HG02763 (cell line): ENCODE measurements at regions not wholly inside any gene's neighbourhood (a gene's known extent, or its start where the extent isn't known, plus 50 kb on each side); places are given as distances from the start of the nearest gene placed in this dataset.
A peak's percentile ranks its signal among the peaks of the same experiment; 100 is the strongest.
"Not testable (repeated sequence)": the region's sequence is repeated elsewhere in the genome, so short reads cannot be mapped to it uniquely, and the experiment has no call there.

ENCODE experiments used
- ATAC-seq: cut with Tn5 transposase; IDR thresholded peaks from one replicate; pipeline ENCODE4 v1.9.1; 2021; ENCODE audit warnings: mild to moderate bottlenecking, moderate library complexity; ENCODE audit not compliant: unreplicated experiment

DNA sequence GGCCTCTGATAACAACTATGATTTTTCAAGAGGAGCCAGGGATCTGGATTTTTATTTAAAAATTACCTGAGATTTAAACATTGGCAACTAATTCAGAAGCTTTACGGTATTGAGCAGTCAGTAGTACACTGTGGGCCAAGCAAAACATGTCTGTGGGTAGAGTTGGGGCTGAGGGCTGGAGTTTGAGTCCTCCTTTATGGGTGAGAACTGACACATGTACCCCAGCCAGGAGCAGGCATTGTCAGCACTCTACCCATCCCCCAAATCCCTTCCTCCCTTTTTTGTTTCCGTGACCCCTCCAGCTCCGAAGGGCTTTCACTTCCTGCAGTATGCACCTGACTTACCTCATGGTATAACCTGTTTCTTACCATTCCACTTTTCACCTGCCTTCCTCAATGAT lies 131.4 kb downstream of the SNX5 start:
- no peak for ATAC-seq

DNA sequence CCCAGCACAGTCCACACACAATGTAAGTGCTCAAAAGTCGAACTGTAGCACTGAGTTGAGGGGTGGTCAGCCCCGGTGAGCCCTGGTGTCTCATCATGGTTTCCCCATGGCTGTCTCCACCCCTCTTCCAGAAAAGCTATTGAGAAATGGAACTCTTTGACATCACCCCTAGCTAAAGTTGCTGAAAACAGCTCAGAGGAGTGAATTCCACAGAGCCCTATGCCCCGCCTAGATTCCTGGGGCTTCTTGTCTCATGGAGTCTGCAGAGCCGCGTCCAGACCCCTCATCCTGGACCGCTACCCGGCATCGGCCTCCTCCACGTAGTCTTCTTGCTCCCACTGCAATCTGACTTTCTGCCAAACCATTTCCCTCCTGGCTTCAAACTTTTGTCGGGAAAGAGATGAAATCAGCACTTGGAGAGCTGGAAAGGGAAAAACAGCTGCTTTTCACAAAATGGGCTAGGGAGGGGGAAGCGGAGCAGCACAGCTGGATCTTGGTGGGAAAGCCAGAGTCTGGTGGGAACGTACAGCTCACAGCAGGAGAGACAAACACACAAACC lies 132.2 kb downstream of the SNX5 start:
- ATAC-seq, result no peak

DNA sequence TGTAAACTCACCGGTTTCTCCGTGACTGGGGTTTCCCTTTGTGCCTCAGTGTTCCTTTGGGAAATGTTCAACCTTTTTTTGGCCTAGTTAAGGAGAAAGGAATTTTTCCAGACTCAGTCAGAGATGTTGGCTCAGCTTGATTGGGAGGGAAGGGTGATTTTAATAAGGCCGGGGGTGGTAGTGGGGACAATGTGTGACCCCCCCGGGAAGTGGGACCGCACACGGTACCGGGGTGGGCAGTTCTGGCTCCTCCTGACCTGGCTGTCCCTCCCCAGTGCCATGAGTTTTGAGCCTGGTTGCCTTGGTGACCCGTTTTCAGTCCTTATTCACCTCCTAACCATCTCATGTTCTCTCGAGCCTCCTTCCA lies 132.7 kb downstream of the SNX5 start:
- no peak for ATAC-seq

DNA sequence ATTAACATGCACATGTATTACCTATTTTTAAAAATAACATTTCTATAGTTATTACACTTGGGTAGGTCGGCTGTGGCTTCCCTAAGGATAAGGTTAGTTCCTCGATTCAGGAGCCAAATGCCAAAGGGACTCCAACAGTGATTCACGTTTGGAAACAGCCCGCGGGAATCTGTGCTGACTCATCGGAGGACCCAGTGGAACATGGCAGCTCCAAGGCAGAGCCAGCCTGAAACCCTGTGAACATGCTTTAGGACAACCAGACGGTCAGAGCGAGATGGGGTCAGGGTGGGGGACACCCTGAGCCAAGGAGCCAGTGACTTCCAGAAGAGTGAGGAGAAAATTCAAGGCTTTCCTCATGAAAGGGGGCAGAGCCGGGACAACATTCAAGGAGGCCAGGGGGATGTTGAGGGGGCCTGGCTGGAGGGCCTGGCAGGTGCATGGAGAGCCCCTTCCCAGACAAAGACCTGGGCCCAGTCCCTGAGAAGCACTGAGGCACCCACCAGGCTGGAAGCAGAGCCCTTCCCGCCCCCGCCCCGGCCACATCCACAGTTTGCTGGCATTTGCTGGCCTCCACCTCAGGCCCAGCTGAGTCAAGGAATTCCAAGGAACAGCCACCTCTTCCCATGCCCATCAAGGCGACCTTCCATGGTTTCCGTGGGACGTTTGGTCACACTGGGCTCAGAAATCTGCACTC lies 133.2 kb downstream of the SNX5 start:
- no peak for ATAC-seq

DNA sequence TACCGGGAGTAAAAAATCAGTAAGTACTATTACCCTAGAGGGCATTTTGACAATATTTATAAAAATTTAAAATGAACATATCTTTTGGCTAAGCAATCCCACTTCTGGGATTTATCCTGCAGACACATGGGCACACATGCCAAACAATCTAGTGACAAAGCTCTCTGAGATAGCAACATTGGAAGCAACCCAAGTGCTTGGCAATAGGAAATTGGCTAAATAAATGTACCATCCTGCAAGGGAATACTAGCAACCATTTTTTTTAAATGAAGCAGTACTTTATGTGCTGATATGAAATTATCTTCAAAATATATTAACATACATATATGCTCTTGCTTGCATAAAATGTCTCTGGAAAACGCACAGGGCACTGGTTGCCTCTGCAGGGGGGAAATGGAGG lies 133.8 kb downstream of the SNX5 start:
- no peak for ATAC-seq

DNA sequence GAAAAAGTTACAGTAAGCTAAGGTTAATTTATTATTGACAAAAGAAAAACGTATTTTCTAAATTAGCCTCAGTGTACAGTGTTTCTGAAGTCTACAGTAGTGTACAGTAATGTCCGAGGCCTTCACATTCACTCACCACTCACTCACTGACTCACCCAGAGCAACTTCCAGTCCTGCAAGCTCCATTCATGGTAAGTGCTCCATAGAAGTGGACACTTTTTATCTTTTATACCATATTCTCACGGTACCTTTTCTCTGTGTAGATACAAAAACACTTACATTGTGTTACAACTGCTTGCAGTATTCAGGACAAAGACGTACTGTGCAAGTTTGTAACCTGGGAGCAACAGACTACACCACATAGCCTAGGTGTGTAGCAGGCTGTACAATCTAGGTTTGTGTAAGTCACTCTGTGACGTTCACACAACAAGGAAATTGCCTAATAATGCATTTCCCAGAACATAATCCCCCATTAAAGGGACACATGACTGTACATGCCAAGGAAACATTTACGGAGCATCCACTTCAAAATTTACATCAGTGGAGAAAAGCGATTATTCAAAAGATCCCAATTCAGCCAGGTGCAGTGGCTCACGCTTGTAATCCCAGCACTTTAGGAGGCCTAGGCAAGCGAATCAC lies 133.4 kb downstream of the BANF2 start:
- ATAC-seq, result no peak

DNA sequence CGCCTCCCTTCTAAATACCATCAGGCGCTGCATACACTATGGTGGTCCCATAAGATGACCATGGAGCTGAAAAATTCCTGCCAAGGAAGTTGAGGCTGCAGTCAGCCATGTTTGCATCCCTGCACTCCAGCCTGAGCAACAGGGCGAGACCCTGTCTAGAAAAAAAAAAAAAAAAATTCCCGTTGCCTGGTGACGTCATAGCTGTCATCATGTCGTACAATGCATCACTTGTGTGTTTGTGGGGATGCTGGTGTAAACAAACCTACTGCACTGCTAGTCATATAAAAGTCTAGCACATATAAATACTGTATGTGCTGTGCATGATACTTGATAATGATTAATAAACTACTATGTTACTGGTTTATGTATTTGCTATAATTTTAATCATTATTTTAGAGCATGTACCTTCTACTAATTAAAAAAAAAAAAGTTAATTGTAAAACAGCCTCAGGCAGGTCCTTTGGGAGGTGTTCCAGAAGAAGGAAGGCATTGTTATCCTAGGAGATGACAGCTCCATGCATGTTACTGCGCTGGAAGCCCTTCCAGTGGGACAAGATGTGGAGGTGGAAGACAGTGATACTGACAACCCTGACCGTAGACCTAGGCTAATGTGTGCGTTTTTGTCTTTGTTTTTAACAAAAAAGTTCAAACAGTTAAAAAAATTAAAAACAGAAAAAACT lies 132.6 kb downstream of the BANF2 start:
- ATAC-seq, result no peak

DNA sequence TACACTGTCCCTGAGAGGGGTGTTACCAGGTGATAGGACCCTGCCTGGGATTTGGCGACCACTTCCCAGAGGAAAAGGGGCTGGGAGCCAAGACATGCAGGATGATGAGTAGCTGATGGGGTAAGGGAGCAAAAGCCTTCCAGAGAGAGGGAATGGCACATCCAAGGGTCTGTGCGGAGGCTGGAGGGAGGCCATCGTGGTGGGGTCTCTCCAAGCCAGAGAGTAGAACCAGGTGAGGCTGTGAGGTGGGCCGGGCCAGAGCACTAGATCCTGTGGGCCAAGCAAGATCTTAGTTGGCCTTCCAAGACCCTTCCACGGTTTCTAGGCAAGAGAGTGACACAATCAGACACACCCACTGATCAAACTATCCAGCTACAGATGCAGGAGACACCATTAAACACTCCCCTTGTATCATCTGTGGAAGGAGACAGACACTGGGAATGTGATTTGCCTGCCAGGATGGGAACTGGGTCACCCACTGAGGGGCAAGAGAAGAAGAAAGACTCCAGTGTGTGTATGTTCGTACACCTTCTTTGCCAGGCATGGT lies 128.9 kb downstream of the BANF2 start:
- no peak for ATAC-seq

DNA sequence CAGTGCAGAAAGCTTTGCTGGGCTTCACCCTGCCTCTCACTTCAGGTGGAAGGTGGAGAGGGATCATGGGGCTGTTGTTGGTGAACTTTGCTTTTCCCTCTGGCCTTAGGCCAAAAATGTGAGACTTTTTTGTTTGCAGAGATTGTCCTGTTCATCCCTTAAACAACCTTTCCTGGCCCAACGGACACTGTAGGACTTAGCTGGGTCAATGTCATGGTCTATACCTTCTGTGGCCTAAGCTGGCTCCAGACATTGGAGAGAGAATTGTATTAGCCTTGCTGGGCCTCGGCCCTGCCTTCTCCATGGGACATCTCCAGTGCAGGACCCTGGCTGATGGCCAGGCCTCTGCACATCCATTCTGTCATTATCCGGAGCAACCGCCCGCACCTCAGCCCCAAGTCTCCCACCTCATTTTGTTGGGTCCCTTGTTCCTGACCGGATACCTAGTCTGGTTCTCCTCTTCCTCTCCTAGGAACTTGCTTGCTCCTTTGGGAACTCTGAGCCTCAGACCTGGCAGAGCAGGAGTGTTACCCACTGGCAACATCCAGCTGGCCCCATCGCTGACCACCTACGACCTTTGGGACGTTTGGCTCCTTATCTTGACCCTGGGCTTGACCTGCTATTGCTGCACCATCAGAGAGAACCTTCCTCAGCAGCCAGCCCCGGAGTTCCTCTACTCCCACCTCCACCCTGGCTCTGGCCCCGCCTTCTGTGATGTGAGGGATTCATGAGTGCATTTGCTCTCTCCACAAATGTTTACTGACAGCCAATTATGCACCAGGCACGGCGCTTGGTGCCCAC lies 128.2 kb downstream of the BANF2 start:
- ATAC-seq, result no peak

DNA sequence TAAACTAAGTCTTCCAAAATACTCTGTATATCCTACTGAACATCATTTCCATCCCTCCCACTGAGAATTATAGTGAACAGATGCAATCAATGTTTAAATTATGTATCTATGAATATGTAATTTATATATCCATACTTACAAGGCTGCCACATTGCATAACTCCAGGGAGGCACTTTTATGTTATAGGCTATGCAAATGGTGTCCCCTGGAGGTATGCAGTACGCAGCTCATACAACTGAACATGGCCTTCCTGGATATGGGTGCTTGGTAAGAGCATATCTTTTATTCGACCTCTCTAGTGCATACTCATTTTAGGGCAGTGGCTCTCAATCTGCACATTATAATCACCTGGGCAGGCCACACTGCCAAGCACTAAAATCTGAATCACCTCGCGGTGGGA lies 127.3 kb downstream of the BANF2 start:
- no peak for ATAC-seq

DNA sequence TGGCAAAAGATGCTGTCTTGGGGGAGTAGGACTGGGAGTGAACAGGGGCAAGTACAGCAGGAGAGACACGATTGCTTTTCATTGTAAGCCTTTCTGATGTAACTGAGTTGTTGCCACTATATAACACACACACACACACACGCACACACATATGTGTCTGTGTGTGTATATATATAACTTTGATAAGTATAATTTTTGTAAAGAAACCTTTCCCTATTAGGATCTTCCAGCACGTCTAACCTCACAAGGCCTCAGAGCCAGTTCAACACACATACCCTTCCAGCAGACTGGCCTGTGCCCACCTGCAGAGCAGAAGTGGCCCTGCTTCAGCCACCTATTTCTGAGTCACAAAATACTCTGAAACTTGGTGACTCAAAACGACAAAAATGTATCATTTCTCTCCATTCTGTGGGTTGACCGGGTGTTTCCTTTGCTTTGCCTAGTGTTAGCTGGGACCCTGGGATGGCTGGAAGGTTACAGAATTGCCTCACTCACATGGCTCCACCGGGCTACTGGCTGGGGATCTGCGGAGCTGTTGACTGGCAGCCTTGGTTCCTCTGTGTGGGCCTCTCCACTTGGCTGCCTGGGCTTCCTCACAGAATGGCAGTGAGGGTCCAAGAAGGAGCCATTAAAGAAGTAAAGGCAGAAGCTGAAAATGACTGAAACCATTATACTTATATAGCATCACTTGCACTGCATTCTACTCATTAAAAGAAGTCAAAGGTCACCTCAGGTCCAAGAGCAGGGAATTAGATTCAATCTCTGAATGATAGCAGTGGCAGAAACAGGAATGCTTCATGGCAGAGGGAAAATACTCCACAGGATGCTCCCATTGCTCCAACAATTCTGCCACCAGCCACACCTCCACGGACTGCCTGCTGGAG lies 126.4 kb downstream of the BANF2 start:
- ATAC-seq, result peak; percentile 85

DNA sequence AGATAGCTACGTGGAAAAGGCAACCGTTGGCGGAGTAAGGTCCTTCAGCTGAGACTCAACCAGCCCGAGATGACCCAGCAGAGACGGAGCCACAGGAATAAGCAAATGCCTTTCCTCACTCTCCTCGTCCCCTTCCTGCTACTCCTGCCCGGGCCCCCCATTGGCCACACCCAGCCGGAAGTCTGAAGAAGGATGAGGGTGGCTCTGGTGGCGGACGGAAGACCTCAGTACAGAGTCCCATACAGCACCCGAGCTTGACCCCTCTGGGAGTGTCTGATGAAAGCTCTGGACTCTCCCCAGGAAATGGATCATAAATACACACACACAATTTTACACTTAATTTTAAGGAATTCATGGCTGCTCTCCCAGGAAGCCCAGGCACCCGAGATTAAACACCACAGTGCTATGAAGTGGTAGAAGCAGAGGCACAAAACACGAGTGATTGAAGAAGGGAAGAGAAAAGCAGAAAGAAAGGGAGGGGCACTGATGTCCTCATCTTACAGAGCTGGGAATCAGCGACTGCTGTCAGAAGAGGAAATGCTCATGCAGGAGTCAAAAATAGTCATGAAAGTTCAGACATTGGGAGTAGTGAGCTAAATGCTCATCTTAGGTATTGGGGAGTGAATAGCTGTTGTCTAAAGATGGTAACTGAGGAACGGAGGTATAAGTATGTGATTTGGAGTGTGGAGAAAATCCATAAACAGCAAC lies 125.6 kb downstream of the BANF2 start:
- ATAC-seq, result no peak

DNA sequence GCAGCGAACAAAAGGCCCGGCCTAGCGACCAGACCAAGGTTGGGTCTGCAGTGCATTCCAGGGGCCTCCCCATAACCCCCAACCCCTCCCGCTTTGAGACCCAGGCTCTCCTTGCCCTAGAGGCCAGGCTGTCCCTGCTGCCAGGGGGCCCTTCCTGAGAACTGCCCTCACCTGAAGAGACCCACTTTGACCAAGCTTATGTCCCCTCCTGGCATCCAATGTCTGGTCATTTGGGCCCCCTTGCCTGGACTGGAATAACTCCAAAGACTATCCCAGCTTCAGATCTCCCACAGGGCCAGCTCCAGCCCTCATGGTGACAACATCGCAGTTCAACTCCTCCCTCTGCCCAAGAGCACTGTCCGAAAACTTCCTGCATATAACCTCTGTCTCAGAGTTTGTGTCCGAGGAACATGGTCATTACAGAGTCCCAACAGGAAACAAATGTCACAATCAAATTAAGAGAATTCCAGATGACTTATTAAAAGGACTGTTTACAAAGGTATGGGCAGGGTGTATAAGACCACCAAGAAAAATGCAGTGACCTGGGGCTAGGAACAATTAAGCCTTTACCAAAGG lies 125.0 kb downstream of the BANF2 start:
- no peak for ATAC-seq

DNA sequence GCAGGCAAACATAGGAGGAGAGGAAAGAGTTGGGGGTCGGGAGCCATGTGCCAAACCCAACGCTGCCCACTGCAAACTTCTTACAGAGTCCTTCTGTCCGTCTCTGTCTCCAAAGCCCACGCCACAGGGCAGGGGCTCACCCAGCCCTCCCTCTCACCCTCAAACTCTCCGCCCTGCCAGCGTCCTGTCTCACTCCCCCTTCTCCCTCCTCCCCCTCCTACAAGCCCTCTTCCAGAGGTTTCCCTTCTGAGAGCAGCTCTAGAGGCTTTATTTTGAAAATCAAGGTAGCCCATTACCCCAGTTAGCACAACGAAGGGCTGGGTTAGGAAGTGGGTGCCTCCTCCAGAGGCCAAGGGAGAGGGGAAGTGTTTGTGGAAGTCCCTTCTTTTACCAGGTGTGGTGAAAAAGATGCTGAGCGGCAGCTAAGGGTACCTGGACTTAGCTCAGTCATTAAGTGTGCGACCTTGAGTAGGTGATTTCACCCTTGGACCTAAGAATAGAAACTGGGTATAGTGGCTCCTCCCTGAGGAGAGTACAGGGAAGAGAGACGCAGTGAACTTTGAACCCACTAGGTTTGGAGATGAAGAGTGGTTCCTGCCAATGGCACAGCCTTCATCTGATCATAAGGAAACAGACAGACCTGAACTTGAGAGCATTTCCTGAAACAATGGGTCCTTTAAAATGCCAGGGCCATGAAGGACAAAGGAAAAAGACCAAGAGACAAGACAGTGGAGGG lies 123.8 kb downstream of the BANF2 start:
- no peak for ATAC-seq

DNA sequence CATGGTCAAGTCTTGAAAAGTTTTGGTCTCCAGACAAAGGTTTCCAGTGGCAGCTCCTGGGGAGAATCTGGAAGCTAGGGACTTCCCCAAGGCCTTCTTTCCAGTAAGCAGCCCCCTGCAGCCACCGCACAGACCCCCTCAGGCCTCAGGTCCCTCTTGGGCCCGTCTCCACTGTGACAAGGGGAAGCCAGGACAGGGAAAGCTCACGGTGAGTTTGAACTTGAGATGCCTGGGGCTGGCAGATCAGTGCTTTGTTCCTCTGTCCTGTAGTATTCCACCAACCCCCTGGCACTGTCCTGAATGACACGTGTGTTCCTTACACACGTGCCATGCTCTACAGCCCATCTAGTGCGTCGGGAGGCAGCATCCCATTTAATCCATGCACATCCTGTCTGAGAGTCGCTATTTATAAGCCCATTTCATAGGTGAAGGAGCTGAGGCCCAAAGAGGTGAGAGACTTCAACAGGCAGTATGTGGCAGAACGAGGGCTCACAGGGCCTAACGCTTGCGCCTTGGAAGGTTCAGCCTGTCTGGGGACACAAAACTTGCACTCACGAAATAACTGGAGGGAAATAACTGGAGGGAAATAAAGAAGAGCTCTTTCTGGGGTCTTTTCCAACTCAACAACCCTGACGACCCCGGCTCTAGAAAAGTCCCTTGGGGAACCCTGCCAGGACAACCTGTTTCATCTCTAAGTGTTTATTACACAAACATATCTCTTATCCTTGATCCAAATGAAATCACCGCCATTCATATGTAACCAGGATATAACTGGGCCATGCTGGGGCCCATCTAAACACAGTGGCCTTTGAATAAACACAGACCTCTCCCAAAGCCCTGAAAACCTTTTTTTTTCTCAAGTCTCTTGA lies 123.0 kb downstream of the BANF2 start:
- ATAC-seq, result no peak

DNA sequence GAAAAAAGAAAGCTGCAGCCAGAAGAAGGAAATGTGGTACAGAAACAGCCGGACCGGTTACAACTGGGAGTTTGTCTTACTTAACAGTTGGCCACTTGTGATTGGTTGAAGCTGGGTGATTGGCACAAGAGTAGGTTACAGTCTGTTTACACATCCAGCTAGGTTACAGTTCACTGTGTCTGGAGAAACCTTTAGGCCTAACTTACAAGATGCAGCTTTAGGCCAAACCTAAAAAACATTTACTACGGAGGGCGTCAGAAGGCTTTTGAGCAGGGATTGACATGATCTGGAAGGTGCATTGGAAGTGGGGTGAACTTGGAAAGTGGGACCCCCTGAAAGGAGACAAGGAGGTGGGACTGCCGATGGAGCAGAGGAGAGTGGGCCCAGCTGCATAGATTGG lies 122.3 kb downstream of the BANF2 start:
- no peak for ATAC-seq

DNA sequence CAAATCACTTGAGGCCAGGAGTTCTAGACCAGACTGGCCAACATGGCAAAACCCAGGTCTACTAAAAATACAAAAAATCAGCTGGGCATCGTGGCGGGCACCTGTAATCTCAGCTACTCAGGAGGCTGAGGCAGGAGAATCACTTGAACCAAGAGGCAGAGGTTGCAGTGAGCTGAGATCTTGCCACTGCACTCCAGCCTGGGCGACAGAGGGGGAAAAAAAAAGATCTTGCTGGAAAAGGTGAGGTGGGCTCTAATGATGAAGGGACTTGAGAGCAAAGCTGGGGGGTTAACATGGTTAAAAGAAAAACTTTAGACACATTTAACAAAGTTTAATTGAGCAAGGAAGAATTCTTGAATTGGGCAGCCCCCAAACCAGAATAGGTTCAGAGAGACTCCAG lies 121.8 kb downstream of the BANF2 start:
- ATAC-seq, result not testable (repeated sequence)
